Effector memory CD8-positive, alpha-beta T cell (primary cell): ENCODE measurements at regions not wholly inside any gene's neighbourhood (a gene's known extent, or its start where the extent isn't known, plus 50 kb on each side); places are given as distances from the start of the nearest gene placed in this dataset.

Experiments used
- ATAC-seq: fragments of 150-1000 bp; cut with Tn5 transposase; replicated peaks from 2 replicates; pipeline ENCODE4 v1.10.0; 2021; ENCODE audit warnings: mild to moderate bottlenecking, moderate library complexity
- DNase-seq, 3 experiments: peaks; one replicate each; pipeline ENCODE4 v3.0.0; 2021
- H3K27ac Mint-ChIP-seq, 2 donors: one replicate each; pipeline ENCODE4 v1.8.0; 2022; ENCODE audit warnings: mild to moderate bottlenecking in 2 of 2, mixed read lengths in 2 of 2, moderate library complexity in 2 of 2
- H3K27me3 Mint-ChIP-seq, 2 donors: one replicate each; pipeline ENCODE4 v1.8.0; 2022; ENCODE audit warnings: mixed read lengths in 2 of 2
- H3K36me3 Mint-ChIP-seq: one replicate; pipeline ENCODE4 v1.8.0; 2022; ENCODE audit warnings: mild to moderate bottlenecking, moderate library complexity, mixed read lengths; ENCODE audit not compliant: insufficient read depth
- H3K4me1 Mint-ChIP-seq, 2 donors: one replicate each; pipeline ENCODE4 v1.8.0; 2022; ENCODE audit warnings: low read depth in 2 of 2, mixed read lengths in 2 of 2
- H3K4me3 Mint-ChIP-seq, 2 donors: one replicate each; pipeline ENCODE4 v1.8.0; 2022; ENCODE audit warnings: mild to moderate bottlenecking in 2 of 2, mixed read lengths in 2 of 2, moderate library complexity in 2 of 2
- H3K9me3 Mint-ChIP-seq, 2 donors: one replicate each; pipeline ENCODE4 v1.8.0; 2022; ENCODE audit warnings: mixed read lengths in 2 of 2

GRCh38 chr15:53108319-53108718, 318.2 kb upstream of the ONECUT1 start:
- Mint-ChIP-seq H3K27ac (no peak overlapping the region), H3K27me3 (no peaks in the 10 kb centered on the region), H3K9me3 (peaks cover 0 to 2% of the 10 kb centered on the region in 2 donors), H3K4me1 (no peaks in the 10 kb centered on the region), H3K36me3 (no peaks in the 10 kb centered on the region), H3K4me3 (no peak overlapping the region)
- ATAC-seq = no peak
- no peak for DNase-seq

- ATAC-seq = no peak
Measured at GRCh38 chr15:53107855-53108254, 317.7 kb upstream of the ONECUT1 start.

GRCh38 chr15:53106505-53107286, 316.6 kb upstream of the ONECUT1 start:
- no peaks in the 10 kb centered on the region for H3K27me3 Mint-ChIP-seq
- no peak overlapping the region for H3K4me3 Mint-ChIP-seq
- no peak for DNase-seq
- H3K27ac Mint-ChIP-seq = no peak overlapping the region
- no peaks in the 10 kb centered on the region for H3K36me3 Mint-ChIP-seq
- no peaks in the 10 kb centered on the region for H3K4me1 Mint-ChIP-seq
- no peak for ATAC-seq
- peaks cover 0 to 4% of the 10 kb centered on the region in 2 donors for H3K9me3 Mint-ChIP-seq

More at GRCh38 chr15:53107855-53108254, 317.7 kb upstream of the ONECUT1 start:
- Mint-ChIP-seq H3K27ac (no peak overlapping the region), H3K9me3 (peaks cover 0 to 2% of the 10 kb centered on the region in 2 donors), H3K4me3 (no peak overlapping the region), H3K36me3 (no peaks in the 10 kb centered on the region), H3K27me3 (no peaks in the 10 kb centered on the region), H3K4me1 (no peaks in the 10 kb centered on the region)
- DNase-seq = no peak

GRCh38 chr15:53102483-53102882, 312.3 kb upstream of the ONECUT1 start:
- H3K27ac Mint-ChIP-seq = no peak overlapping the region
- no peaks in the 10 kb centered on the region for H3K27me3 Mint-ChIP-seq
- DNase-seq = no peak
- no peaks in the 10 kb centered on the region for H3K4me1 Mint-ChIP-seq
- H3K9me3 Mint-ChIP-seq = peaks cover 0 to 4% of the 10 kb centered on the region in 2 donors
- H3K4me3 Mint-ChIP-seq = no peak overlapping the region
- H3K36me3 Mint-ChIP-seq = no peaks in the 10 kb centered on the region
- ATAC-seq = no peak

GRCh38 chr15:53080484-53080883, 290.3 kb upstream of the ONECUT1 start:
- DNase-seq (no peak), ATAC-seq (no peak)
- Mint-ChIP-seq H3K27ac (no peak overlapping the region), H3K36me3 (no peaks in the 10 kb centered on the region), H3K9me3 (peaks cover 7% of the 10 kb centered on the region in 2 donors), H3K4me1 (no peaks in the 10 kb centered on the region), H3K4me3 (no peak overlapping the region), H3K27me3 (peaks cover 0 to 5% of the 10 kb centered on the region in 2 donors)

- H3K27ac Mint-ChIP-seq = no peak overlapping the region
- H3K4me1 Mint-ChIP-seq = no peaks in the 10 kb centered on the region
- H3K36me3 Mint-ChIP-seq = no peaks in the 10 kb centered on the region
- DNase-seq (no peak), ATAC-seq (no peak)
- H3K9me3 Mint-ChIP-seq = peaks cover 7 to 13% of the 10 kb centered on the region in 2 donors
- peaks cover 0 to 5% of the 10 kb centered on the region in 2 donors for H3K27me3 Mint-ChIP-seq
- H3K4me3 Mint-ChIP-seq = no peak overlapping the region
Measured at GRCh38 chr15:53074221-53074620, 284.1 kb upstream of the ONECUT1 start.

- no peak overlapping the region for H3K27ac Mint-ChIP-seq
- H3K27me3 Mint-ChIP-seq = peaks cover 0 to 5% of the 10 kb centered on the region in 2 donors
- H3K9me3 Mint-ChIP-seq = peaks cover 7 to 13% of the 10 kb centered on the region in 2 donors
- H3K4me1 Mint-ChIP-seq = no peaks in the 10 kb centered on the region
- H3K4me3 Mint-ChIP-seq = no peak overlapping the region
- H3K36me3 Mint-ChIP-seq = no peaks in the 10 kb centered on the region
- no peak for DNase-seq
- no peak for ATAC-seq
Measured at GRCh38 chr15:53072077-53072476, 281.9 kb upstream of the ONECUT1 start.

- Mint-ChIP-seq H3K4me3 (no peak overlapping the region), H3K27ac (no peak overlapping the region), H3K4me1 (no peaks in the 10 kb centered on the region), H3K9me3 (peaks cover 0 to 12% of the 10 kb centered on the region in 2 donors), H3K27me3 (no peaks in the 10 kb centered on the region), H3K36me3 (no peaks in the 10 kb centered on the region)
- no peak for ATAC-seq
- no peak for DNase-seq
Measured at GRCh38 chr15:53068636-53069035, 278.5 kb upstream of the ONECUT1 start.

- Mint-ChIP-seq H3K9me3 (peaks cover 7 to 13% of the 10 kb centered on the region in 2 donors), H3K27me3 (no peaks in the 10 kb centered on the region), H3K27ac (no peak overlapping the region), H3K4me3 (no peak overlapping the region), H3K4me1 (no peaks in the 10 kb centered on the region), H3K36me3 (no peaks in the 10 kb centered on the region)
- DNase-seq (no peak), ATAC-seq (no peak)
Measured at GRCh38 chr15:53059273-53060043, 269.3 kb upstream of the ONECUT1 start.

- H3K4me1 Mint-ChIP-seq = no peaks in the 10 kb centered on the region
- DNase-seq = no peak
- no peak overlapping the region for H3K27ac Mint-ChIP-seq
- H3K4me3 Mint-ChIP-seq = no peak overlapping the region
- no peak for ATAC-seq
- H3K27me3 Mint-ChIP-seq = peaks cover 0 to 8% of the 10 kb centered on the region in 2 donors
- peaks cover 6 to 11% of the 10 kb centered on the region in 2 donors for H3K9me3 Mint-ChIP-seq
- H3K36me3 Mint-ChIP-seq = no peaks in the 10 kb centered on the region
Measured at GRCh38 chr15:53046153-53046790, 256.1 kb upstream of the ONECUT1 start.

- DNase-seq = no peak
- ATAC-seq = no peak
- no peaks in the 10 kb centered on the region for H3K9me3 Mint-ChIP-seq
- H3K27ac Mint-ChIP-seq = no peak overlapping the region
- H3K27me3 Mint-ChIP-seq = peaks cover 7 to 11% of the 10 kb centered on the region in 2 donors
- H3K36me3 Mint-ChIP-seq = no peaks in the 10 kb centered on the region
- H3K4me3 Mint-ChIP-seq = no peak overlapping the region
- H3K4me1 Mint-ChIP-seq = no peaks in the 10 kb centered on the region
Measured at GRCh38 chr15:53038655-53038941, 248.5 kb upstream of the ONECUT1 start.

GRCh38 chr15:53037904-53038654, 247.9 kb upstream of the ONECUT1 start:
- H3K9me3 Mint-ChIP-seq = no peaks in the 10 kb centered on the region
- H3K27me3 Mint-ChIP-seq = peaks cover 7 to 11% of the 10 kb centered on the region in 2 donors
- no peak overlapping the region for H3K27ac Mint-ChIP-seq

GRCh38 chr15:53036641-53037040, 246.5 kb upstream of the ONECUT1 start:
- DNase-seq (no peak), ATAC-seq (no peak)
- Mint-ChIP-seq H3K4me3 (no peak overlapping the region), H3K27ac (no peak overlapping the region), H3K9me3 (peaks cover 0 to 2% of the 10 kb centered on the region in 2 donors), H3K36me3 (no peaks in the 10 kb centered on the region), H3K4me1 (no peaks in the 10 kb centered on the region), H3K27me3 (peaks cover 7 to 11% of the 10 kb centered on the region in 2 donors)

More at GRCh38 chr15:53037904-53038654, 247.9 kb upstream of the ONECUT1 start:
- H3K36me3 Mint-ChIP-seq = no peaks in the 10 kb centered on the region
- no peak for ATAC-seq
- H3K4me3 Mint-ChIP-seq = no peak overlapping the region
- no peak for DNase-seq
- no peaks in the 10 kb centered on the region for H3K4me1 Mint-ChIP-seq
